T1000 (cell line): ENCODE measurements at regions not wholly inside any gene's neighbourhood (a gene's known extent, or its start where the extent isn't known, plus 50 kb on each side); places are given as distances from the start of the nearest gene placed in this dataset.
A peak's percentile ranks its signal among the peaks of the same experiment; 100 is the strongest.
"Not testable (repeated sequence)": the region's sequence is repeated elsewhere in the genome, so short reads cannot be mapped to it uniquely, and the experiment has no call there.

ENCODE experiments used
- DNase-seq: peaks from one replicate; lab custom pipeline; 2025; ENCODE audit warnings: mixed read lengths; lab: John Stamatoyannopoulos, UW

DNA sequence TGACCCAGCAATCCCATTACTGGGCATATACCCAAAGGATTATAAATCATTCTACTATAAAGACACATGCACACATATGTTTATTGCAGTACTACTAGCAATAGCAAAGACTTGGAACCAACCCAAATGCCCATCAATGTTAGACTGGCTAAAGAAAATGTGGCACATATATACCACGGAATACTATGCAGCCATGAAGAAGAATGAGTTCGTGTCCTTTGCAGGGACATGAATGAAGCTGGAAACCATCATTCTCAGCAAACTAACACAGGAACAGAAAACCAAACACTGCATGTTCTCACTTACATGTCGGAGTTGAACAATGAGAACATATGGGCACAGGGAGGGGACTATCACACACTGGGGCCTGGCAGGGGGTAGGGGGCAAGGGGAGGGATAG is 183.0 kb downstream of the HACE1 start:
- not testable (repeated sequence) for DNase-seq

DNA sequence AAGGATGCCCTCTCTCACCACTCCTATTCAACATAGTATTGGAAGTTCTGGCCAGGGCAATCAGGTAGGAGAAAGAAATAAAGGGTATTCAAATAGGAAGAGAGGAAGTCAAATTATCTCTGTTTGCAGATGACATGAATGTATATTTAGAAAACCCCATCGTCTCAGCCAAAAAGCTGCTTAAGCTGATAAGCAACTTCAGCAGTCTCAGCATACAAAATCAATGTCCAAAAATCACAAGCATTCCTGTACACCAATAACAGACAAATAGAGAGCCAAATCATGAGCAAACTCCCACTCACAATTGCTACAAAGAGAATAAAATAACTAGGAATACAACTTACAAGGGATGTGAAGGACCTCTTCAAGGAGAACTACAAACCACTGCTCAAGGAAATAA is 184.6 kb downstream of the HACE1 start:
- not testable (repeated sequence) for DNase-seq

DNA sequence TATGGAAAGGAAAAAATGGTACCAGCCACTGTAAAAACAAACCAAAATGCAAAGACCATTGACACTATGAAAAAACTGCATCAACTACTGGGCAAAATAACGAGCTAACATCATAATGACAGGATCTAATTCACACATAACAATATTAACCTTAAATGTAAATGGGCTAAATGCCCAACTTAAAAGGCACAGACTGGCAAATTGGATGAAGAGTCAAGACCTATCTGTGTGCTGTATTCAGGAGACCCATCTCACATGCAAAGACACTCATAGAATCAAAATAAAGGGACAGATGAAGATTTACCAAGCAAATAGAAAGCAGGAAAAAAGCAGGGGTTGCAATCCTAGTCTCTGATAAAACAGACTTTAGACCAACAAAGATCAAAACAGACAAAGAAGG is 186.6 kb downstream of the HACE1 start:
- not testable (repeated sequence) for DNase-seq

DNA sequence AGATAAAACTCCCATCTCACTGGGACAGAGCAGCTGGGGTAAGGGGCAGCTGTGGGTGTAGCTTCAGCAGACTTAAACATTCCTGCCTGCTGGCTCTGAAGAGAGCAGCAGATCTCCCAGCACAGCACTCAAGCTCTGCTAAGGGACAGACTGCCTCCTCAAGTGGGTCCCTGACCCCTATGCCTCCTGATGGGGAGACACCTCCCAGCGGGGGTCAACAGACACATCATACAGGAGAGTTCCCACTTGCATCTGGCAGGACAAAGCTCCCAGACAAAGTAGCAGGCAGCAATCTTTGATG is 188.2 kb downstream of the HACE1 start:
- DNase-seq, result not testable (repeated sequence)

DNA sequence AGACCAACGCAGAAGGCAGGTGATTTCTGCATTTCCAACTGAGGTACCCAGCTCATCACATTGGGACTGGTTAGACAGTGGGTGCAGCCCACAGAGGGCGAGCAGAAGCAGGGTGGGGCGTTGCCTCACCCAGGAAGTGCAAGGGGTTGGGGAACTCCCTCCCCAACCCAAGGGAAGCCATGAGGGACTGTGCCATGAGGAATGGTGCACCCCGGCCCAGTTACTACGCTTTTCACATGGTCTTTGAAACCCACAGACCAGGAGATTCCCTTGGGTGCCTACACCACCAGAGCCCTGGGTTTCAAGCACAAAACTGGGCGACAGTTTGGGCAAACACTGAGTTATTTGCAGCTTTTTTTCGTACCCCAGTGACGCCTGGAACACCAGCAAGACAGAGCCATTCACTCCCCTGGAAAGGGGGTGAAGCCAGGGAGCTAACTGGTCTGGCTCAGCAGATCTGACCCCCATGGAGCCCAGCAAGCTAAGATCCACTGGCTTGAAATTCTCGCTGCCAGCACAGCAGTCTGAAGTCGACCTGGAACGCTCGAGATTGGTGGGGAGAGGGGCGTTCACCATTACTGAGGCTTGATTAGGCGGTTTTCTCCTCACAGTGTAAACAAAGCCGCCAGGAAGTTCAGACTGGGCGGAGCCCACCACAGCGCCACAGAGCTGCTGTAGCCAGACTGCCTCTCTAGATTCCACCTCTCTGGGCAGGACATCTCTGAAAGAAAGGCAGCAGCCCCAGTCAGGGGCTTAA is 188.7 kb downstream of the HACE1 start:
- DNase-seq, result not testable (repeated sequence)

DNA sequence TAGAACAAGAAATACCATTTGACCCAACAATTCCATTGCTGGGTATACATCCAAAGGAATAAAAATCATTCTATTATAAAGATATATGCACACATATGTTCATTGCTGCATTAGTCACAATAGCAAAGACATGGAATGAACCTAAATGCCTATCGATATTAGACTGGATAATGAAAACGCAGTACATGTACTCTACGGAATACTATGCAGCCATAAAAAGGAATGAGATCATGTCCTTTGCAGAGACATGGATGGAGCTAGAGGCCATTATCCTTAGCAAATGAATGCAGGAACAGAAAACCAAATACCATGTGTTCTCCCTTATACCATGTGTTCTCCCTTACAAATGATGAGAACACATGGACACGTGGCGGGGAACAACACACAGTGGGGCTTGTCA is 190.2 kb downstream of the HACE1 start:
- no peak for DNase-seq

DNA sequence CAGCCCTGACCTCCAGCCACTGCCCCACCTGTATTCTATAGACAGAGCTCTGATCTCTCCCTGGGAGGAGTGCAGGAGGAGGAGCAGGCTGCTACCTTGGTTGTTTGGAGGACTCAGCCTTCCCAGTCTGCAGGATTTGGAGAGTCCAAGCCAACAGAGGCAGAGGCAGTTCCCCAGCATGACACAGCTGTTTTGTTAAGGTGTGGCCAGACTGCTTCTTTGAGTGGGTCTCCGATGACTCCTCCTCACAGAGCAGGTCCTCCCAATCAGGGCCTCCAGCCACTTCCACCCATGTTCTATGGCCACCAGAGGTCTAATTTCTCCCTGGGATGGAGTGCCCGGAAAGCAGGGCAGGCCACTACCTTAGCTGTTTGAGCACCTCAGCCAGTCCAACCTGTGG is 203.5 kb downstream of the HACE1 start:
- DNase-seq, result no peak

DNA sequence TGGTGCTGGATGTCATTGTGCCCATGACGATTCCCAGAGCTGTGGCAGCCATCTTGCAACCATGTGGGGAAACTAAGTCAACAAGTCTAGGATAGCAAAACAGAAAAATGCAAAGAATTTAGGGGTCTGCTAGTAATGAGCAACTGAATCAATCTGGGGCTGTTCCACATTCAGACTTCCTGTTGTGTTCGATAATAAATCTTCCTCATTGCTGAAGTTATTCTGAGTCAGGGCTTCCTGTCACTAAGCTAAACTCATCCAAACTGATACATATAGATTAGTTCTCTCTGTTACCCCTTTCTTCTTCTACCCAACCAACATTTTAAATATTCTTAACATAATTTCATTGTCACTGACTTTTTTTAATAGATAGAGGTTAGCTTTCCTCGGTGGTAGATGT is 205.9 kb downstream of the HACE1 start:
- DNase-seq, result no peak

DNA sequence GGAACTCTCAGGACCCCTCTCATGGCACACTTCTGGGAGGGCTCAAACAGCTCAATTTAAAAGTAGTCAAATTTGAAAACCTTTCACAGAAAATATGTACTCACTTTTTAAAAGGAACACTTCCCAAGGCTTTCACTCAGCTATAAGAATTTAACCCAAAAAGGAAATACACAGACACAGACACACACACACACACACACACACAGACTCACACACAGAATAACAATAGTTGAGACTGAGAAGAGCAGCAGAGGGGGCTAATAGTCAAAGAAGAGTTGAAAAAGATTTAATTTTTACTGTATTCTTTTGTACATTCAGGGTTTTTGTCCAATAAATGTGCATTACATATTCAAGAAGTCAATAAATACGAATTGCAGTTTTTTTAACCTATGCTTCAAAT is 211.4 kb downstream of the HACE1 start:
- no peak for DNase-seq

DNA sequence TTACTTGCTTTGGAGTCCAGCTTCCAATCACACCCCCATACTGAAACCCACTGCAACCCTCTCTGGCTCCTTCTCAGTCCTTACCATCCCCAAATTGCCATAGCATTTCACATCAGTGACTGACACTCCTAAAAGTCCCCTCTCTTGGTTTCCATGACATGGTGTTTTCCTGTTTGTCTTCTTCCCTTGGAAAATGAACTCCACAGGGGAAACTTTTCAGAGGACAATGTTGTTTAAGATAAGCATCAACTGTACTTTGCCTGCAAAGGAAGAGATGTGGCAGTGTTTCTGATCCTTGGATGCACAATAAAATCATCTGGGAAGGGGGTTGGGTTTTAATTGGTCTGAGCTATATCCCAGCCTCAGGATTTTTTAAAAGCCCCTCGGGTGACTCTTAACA is 214.9 kb downstream of the HACE1 start:
- no peak for DNase-seq

DNA sequence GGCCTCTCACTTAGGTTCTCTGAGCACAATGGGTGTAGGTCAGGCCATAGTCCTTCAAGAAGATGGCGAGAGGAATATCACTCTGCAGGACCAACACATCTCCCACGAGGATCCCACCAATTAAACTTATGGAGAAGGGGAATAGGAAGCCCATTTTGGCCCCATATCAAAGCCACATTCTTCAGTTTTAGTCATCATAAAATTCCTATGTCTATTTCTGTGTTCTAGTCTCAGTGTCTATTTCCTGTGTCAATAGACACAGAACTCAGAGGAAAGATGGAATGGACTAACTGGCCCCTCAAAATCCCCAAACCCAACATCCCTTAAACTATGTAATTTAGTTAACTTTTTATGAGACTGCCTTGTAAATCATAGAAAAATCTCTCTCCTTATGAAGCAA is 216.8 kb downstream of the HACE1 start:
- DNase-seq, result no peak

DNA sequence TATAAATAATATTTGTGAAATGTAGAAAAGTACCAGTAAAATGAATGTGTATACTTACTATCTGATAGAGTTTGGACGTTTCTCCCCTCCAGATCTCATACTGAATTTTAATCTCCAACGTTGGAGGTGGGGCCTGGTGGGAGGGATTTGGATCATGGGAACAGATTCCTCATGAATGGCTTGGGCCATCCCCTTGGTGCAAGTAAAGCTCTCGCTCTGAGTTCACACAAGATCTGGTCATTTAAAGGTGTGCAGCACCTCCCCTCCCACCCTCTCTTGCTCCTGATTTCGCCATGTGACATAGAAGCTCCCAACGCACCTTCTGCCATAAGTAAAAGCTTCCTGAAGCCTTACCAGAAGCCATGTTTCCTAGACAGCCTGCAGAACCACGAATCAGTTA is 219.0 kb downstream of the HACE1 start:
- DNase-seq, result no peak

DNA sequence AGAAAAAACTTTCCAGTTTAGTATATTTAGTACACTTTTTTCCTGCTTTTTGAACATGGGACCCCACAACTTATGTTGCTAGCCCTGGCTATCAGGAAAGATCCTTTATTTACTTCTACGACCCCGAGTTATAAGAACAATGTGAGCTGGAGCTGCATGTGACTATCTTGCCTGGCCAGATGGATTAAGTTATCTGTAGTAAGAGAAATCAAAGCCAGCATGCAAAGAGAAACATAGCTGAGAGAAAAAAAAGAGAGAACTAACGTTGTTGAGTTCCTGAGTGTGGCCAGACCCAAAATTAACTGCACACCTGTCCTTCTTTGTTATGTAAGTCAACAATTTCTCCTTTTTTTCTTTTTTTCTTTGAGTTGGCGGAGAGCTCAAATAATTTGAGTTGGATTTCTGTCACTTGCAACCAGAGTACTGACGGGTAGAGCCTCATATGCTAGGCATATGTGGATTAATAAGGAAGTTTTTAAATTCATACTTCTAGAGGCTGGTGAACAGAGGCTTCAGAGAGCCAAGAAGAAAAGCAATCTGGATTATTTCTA is 219.5 kb downstream of the HACE1 start:
- no peak for DNase-seq

DNA sequence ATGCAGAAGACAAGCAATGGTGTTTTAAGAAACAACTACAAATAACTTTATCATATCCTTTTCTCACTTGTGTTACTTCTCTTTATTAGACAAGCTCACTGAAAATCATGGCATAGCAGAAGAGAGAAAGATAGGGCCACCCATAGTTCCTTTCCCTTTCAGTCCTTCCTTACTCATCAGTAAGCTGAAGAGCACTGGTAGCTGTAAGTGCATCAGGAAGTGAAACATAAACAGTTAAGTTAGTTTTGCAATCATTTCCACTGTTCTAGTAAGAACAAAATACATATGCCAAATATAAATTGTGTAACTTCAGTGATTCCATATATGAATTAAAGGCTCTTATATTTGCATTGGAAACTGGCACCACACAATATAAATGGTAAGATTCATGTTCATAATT is 220.1 kb downstream of the HACE1 start:
- DNase-seq, result no peak

DNA sequence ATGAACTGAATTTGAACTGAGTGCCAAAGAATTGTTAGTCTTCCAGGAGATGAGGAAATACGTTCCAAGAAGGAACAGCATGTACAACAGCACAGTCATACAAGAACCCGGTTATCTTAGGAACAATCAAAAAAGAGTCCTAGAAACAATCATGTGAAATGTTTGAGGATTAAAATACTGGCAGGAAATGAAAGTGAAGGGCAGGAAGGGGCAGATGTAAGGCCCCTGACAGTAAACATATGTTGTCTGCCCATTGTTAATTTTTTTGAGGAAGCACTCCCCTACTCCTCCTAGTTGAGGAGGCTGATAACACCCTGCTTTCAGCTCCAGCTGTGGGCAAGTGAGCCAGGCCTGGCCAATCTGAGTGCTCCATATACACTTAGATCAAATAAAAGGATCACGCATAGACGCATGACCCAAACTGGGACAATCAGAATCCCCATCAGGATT is 220.9 kb downstream of the HACE1 start:
- no peak for DNase-seq

DNA sequence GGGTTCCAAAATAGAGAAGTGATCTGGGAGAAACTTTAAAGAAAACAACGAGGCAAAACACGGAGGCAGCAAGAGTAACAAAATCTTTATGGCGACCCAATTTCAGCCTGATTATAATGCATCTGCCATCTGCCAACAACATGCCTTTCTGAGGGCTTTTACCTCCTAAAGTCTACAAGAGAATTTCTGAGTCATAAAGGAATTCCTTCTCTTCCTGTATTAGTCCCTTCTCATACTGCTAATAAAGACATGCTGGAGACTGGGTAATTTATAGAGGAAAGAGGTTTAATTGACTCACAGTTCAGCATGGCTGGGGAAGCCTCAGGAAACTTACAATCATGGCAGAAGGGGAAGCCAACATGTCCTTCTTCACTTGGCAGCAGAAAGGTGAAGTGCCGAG is 226.6 kb downstream of the HACE1 start:
- no peak for DNase-seq

DNA sequence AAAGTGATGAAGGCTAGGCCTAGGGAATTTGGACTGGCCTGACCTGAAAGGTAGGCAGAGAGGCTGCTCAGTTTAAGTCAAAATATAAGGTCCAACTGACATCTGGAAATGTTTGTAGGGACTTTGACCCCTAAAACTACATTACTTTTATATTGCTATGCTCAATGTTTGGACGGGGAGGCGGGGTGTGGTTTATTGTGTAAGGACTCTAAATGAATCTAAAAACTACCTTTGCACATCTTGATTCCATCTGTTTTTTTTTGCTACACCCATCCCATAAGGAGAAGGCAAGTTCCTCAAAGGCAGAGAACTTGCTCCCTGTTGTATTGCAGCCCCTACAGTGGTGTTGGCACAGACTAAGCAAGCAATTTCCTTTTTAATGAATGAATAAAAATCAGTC is 227.1 kb downstream of the HACE1 start:
- no peak for DNase-seq

DNA sequence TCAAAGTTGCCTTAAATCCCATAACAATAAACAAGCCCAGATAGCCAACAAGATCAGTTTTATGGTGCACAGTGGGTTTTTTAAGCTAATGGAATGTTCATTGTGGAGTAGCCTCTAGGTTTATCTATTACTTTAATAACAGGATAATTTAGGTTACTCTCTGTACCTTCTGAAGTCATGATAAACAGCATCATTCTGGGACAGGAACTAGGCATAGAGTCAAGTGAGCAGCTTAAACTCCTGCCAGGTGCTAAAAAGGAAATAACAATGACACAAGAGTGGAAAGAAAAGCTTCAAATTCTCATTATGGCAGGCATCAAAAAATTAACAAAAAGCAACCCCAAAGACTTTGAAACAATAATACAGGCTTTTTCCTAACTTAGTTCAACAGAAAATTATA is 228.8 kb downstream of the HACE1 start:
- no peak for DNase-seq

DNA sequence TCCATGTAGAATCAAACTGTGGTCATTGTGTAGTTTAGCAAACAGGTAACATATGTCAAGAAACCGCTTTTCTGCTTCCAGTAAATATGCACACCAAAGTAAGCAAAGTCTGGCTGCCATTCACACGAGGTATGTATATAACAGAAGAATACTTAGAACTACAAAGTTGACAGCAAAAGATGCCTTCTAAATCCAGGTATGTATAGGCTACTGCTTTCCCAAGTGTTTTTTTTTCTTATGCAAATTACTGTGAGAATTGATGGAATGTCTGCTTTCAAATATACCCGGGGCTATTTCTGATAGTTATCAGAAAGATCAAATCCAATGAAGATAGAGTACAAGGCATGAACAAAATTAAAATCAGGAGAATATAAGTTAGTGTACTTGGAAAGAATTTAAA is 229.2 kb downstream of the HACE1 start:
- DNase-seq, result no peak

DNA sequence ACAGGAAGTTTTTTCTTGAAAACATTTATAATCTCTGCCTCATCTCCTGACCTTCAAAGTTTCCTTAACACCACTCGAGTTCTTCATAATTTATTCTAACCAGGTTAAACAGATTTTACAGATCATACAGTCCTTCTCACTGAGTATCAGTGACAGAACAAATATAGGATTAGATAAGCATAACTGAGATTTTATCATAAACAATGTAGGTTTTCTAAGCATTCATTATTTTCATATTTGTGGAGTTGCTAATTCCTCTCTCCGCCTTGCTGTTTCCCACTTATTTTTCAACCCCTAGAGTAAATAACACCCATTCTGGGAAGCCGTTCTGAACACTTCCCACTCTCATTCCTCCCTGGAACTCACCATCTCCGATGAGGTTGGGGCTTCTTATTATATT is 229.9 kb downstream of the HACE1 start:
- no peak for DNase-seq

DNA sequence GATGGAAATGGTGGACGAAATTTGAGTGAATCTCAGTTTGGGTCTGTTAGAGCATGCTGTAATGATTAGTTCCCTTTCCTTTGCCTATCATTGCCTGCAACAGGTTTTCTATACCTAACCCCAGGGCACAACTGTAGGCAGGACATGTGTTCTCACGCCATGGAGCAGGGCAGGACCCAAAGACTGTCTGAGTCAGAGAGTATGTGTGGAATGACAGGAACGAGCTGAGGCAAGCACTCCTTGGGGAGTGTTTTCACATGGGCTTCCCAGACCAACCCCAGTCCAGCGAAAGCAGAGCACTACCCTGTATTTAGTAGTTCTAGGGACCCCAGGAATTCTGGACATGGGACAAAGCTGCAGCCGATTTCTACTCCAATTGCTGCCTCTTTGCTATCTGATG is 234.2 kb downstream of the HACE1 start:
- DNase-seq, result peak; percentile 52

DNA sequence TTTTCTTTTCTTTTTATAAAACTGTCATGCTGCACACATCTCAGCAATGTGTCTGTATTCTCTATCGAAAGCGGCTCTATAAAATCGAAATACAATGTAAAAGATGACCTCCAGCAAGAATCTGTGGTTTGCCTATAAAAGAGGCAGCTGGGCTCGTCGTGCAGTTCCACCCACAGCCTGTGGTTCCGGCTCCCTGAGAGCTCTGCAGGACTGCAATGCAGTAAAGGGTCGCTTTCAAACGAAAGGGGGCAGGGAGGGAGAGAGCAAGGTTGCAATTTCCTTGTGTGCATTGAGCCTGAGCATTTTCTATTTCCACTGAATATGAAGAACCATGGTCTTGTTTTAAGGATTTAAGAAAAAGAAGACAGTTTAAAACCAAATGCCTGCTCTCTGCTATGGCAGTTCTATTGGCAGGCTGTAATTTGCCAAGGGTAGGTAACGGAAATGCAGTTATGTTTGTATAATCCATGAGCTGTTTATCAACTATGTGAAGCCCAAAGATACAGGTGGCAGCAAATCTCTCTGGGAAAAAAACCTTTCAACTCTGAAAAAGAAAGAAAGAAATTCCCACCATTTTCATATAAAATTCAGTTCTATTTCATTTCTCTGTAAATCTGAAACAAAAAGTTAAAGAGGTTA is 236.5 kb downstream of the HACE1 start:
- no peak for DNase-seq

DNA sequence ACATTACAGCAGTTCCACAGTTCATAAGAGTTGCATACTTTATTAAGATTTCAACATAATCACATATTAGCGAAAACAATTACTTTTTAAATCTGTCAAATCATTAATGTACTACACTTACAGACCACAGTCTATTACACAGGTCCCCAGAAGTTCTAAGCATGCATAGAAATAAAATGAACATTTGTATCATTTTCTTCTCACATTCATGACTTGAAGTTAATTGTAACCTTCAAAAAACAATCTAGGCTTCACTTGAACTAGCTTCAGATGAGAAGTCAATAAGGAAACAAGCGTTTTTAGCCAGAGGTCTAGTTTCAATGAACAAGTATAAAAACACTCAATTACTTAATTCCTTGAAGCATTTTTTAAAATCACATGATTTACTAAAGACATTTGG is 238.3 kb downstream of the HACE1 start:
- DNase-seq, result no peak

DNA sequence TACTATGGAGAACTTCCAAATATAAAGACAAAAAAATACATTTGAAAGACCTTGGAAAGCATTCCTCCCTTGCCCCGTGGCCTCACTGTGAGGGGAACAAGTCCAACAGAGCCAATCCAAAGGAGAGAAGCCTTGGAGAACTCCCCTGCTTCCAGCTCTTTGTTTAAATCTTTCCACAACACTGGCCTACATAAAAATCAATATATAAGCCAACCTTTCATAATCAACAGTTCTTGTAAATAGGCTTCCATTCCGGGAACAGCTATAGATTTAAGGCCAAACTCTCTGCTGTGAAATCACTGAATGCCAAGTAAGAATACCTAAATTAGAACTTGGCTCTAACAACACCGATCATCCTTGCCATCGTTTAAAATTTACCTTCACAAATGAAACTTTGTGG is 242.1 kb downstream of the HACE1 start:
- no peak for DNase-seq
